Esophagus muscularis mucosa (tissue), 4 donors: ENCODE measurements at regions not wholly inside any gene's neighbourhood (a gene's known extent, or its start where the extent isn't known, plus 50 kb on each side); places are given as distances from the start of the nearest gene placed in this dataset.
"Not testable (repeated sequence)": the region's sequence is repeated elsewhere in the genome, so short reads cannot be mapped to it uniquely, and the experiment has no call there.

Source experiments
- EP300 ChIP-seq: sonication (generic); formaldehyde crosslinking; IDR thresholded peaks from one replicate; pipeline ENCODE4 v1.6.1; 2017; ENCODE audit warnings: antibody characterized with exemption
- POLR2A ChIP-seq: fragments of 450-650 bp; IDR thresholded peaks from one replicate; pipeline ENCODE4 v1.6.1; 2017; ENCODE audit warnings: antibody characterized with exemption, moderate library complexity, mild to moderate bottlenecking, low read depth
- POLR2AphosphoS5 ChIP-seq, 2 donors: sonication (generic); formaldehyde crosslinking; IDR thresholded peaks; one replicate each; pipeline ENCODE4 v1.6.1; 2017; ENCODE audit warnings: antibody characterized with exemption in 2 of 2
- TF ChIP-seq, protein P1 (sequence below), 3 experiments: fragments of 200-600 bp in 2 of 3; fragments of 450-650 bp in 1 of 3; sonication (generic) in 2 of 3; IDR thresholded peaks; one replicate each; pipeline ENCODE4 v1.5.1; 2017 to 2019; ENCODE audit warnings: antibody characterized with exemption in 3 of 3, mild to moderate bottlenecking in 2 of 3, moderate library complexity in 1 of 3

DNA sequence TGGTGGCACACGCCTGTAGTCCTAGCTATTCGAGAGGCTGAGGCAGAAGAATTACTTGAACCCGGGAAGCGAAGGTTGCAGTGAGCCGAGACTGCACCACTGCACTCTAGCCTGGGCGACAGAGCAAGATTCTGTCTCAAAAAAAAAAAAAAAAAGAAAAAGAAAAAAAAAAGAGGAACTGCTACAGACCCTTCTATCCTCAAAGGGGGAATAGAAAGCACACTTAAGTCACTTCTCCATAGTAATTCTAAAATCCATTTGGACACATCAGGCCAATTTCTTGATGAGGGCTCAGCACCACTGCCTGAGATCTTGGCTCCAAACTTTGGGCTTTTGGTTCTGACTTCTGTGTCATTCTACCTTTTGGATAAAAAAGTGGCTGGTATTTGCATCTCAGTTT, 694.6 kb downstream of the MTRR start:
- not testable (repeated sequence) for TF ChIP-seq POLR2AphosphoS5 (IDR thresholded peaks at IDR 0.05); EP300; POLR2A
- TF ChIP-seq, protein P1, sequence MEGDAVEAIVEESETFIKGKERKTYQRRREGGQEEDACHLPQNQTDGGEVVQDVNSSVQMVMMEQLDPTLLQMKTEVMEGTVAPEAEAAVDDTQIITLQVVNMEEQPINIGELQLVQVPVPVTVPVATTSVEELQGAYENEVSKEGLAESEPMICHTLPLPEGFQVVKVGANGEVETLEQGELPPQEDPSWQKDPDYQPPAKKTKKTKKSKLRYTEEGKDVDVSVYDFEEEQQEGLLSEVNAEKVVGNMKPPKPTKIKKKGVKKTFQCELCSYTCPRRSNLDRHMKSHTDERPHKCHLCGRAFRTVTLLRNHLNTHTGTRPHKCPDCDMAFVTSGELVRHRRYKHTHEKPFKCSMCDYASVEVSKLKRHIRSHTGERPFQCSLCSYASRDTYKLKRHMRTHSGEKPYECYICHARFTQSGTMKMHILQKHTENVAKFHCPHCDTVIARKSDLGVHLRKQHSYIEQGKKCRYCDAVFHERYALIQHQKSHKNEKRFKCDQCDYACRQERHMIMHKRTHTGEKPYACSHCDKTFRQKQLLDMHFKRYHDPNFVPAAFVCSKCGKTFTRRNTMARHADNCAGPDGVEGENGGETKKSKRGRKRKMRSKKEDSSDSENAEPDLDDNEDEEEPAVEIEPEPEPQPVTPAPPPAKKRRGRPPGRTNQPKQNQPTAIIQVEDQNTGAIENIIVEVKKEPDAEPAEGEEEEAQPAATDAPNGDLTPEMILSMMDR (IDR thresholded peaks at IDR 0.05), result not testable (repeated sequence)
